WTC11 (cell line): ENCODE measurements at regions not wholly inside any gene's neighbourhood (a gene's known extent, or its start where the extent isn't known, plus 50 kb on each side); places are given as distances from the start of the nearest gene placed in this dataset.
"Not testable (repeated sequence)": the region's sequence is repeated elsewhere in the genome, so short reads cannot be mapped to it uniquely, and the experiment has no call there.

Experiments used
- ATAC-seq: fragments of 200-7000 bp; cut with Tn5 transposase; 2 replicates; pipeline ENCODE4 v1.10.0; 2021; ENCODE audit warnings: mild to moderate bottlenecking, moderate library complexity
- CTCF ChIA-PET: fragments of 300-600 bp; sonication (Branson Sonifier 250); formaldehyde crosslinking; loops from one replicate; lab custom pipeline; 2021; ENCODE audit warnings: antibody characterized with exemption; lab: Charles Lee
- POLR2A ChIA-PET: fragments of 350-600 bp; sonication (Branson Sonifier 250); formaldehyde crosslinking; loops from one replicate; lab custom pipeline; 2021; ENCODE audit warnings: antibody characterized with exemption; lab: Charles Lee
- DNase-seq: peaks from one replicate; pipeline ENCODE4 v3.0.0; 2021; ENCODE audit warnings: low spot score
- H3K27ac Mint-ChIP-seq: 2 replicates; pipeline ENCODE4 v1.8.0; 2021; ENCODE audit warnings: mixed read lengths
- H3K27me3 Mint-ChIP-seq: 2 replicates; pipeline ENCODE4 v1.8.0; 2021; ENCODE audit warnings: low read depth, mild to moderate bottlenecking, moderate library complexity, mixed read lengths
- H3K36me3 Mint-ChIP-seq: 2 replicates; pipeline ENCODE4 v1.8.0; 2021; ENCODE audit warnings: mixed read lengths
- H3K4me1 Mint-ChIP-seq: 2 replicates; pipeline ENCODE4 v1.8.0; 2022; ENCODE audit warnings: mixed read lengths
- H3K4me3 Mint-ChIP-seq: 2 replicates; pipeline ENCODE4 v1.8.0; 2021; ENCODE audit warnings: mild to moderate bottlenecking, moderate library complexity, mixed read lengths
- H3K9me3 Mint-ChIP-seq: 2 replicates; pipeline ENCODE4 v1.8.0; 2021; ENCODE audit warnings: mixed read lengths
- AFF4 ChIP-seq: sonication (generic); formaldehyde crosslinking; IDR thresholded peaks from 2 replicates; pipeline ENCODE4 v1.8.1; 2023; ENCODE audit warnings: mild to moderate bottlenecking, missing genetic modification reagents, borderline replicate concordance
- ATF6 ChIP-seq: sonication (generic); formaldehyde crosslinking; IDR thresholded peaks from 2 replicates; pipeline ENCODE4 v1.8.1; 2023; ENCODE audit warnings: mild to moderate bottlenecking, missing genetic modification reagents
- E2F5 ChIP-seq: sonication (generic); formaldehyde crosslinking; IDR thresholded peaks from 2 replicates; pipeline ENCODE4 v1.8.1; 2022; ENCODE audit warnings: mild to moderate bottlenecking, moderate library complexity, missing genetic modification reagents
- KAT7 ChIP-seq: sonication (generic); formaldehyde crosslinking; IDR thresholded peaks from 2 replicates; pipeline ENCODE4 v1.8.1; 2023; ENCODE audit warnings: missing genetic modification reagents, mild to moderate bottlenecking, borderline replicate concordance
- NR1H2 ChIP-seq: sonication (generic); formaldehyde crosslinking; IDR thresholded peaks from 2 replicates; pipeline ENCODE4 v1.9.0; 2021; ENCODE audit warnings: mild to moderate bottlenecking, moderate library complexity, missing genetic modification reagents
- PRRX2 ChIP-seq: fragments of 250-450 bp; sonication (Bioruptor Pico); IDR thresholded peaks from 2 replicates; pipeline ENCODE4 v1.8.0; 2021; ENCODE audit warnings: mild to moderate bottlenecking
- SMAD4 ChIP-seq: sonication (generic); formaldehyde crosslinking; IDR thresholded peaks from 2 replicates; pipeline ENCODE4 v1.8.0; 2022; ENCODE audit warnings: mild to moderate bottlenecking, missing genetic modification reagents
- SOX15 ChIP-seq: fragments of 250-450 bp; sonication (Bioruptor Pico); IDR thresholded peaks from 2 replicates; pipeline ENCODE4 v1.9.0; 2021; ENCODE audit warnings: mild to moderate bottlenecking
- TP53 ChIP-seq: sonication (generic); formaldehyde crosslinking; IDR thresholded peaks from 2 replicates; pipeline ENCODE4 v1.8.1; 2023; ENCODE audit warnings: mild to moderate bottlenecking, missing genetic modification reagents
- ZNF232 ChIP-seq: sonication (generic); formaldehyde crosslinking; IDR thresholded peaks from 2 replicates; pipeline ENCODE4 v1.8.0; 2022; ENCODE audit warnings: mild to moderate bottlenecking, missing genetic modification reagents
- ZNF396 ChIP-seq: fragments of 250-450 bp; sonication (Bioruptor Pico); IDR thresholded peaks from 2 replicates; pipeline ENCODE4 v1.8.0; 2021; ENCODE audit warnings: mild to moderate bottlenecking, moderate library complexity, borderline replicate concordance
- ZNF512 ChIP-seq: sonication (generic); formaldehyde crosslinking; IDR thresholded peaks from 2 replicates; pipeline ENCODE4 v1.8.1; 2022; ENCODE audit warnings: missing genetic modification reagents, borderline replicate concordance
- ZNF532 ChIP-seq: fragments of 250-450 bp; sonication (Bioruptor Pico); IDR thresholded peaks from 2 replicates; pipeline ENCODE4 v1.9.0; 2021; ENCODE audit warnings: mild to moderate bottlenecking, borderline replicate concordance

GRCh38 chr4:14419516-14419915 is 582.8 kb upstream of the CPEB2 start:
- peaks cover 22% of the 10 kb centered on the region for H3K4me1 Mint-ChIP-seq
- no peaks in the 10 kb centered on the region for H3K27me3 Mint-ChIP-seq
- no peak overlapping the region for H3K4me3 Mint-ChIP-seq
- peaks cover 28% of the 10 kb centered on the region for H3K9me3 Mint-ChIP-seq
- no peak for ATAC-seq
- no peak overlapping the region for H3K27ac Mint-ChIP-seq
- no peak for TF ChIP-seq E2F5
- no peak for TF ChIP-seq SMAD4
- TF ChIP-seq ZNF512 (CRISPR knock-in tag), result no peak
- TF ChIP-seq ZNF532 (CRISPR knock-in tag), result no peak
- TF ChIP-seq KAT7 (CRISPR knock-in tag), result no peak
- no peak for TF ChIP-seq ATF6 (CRISPR knock-in tag)
- no peak for TF ChIP-seq ZNF232
- TF ChIP-seq AFF4 (CRISPR knock-in tag), result no peak
- no peak for TF ChIP-seq PRRX2 (CRISPR knock-in tag)
- TF ChIP-seq TP53 (CRISPR knock-in tag), result no peak
- TF ChIP-seq ZNF396 (CRISPR knock-in tag), result no peak
- no peak for TF ChIP-seq SOX15
- no peak for TF ChIP-seq NR1H2 (CRISPR knock-in tag)
- TF ChIP-seq, all 79 proteins: peak for 0
- no peak for DNase-seq
- CTCF ChIA-PET, result interaction anchor here (0.5 kb wide), 1 partner anchor 16 kb away, joined by 4 read pairs; no protein-coding TSS in a partner anchor
- POLR2A ChIA-PET, result interaction anchor here (0.6 kb wide), 1 partner anchor 686 kb away, joined by 4 read pairs; no protein-coding TSS in a partner anchor
- no peaks in the 10 kb centered on the region; the same call in none of the 2 replicates for H3K36me3 Mint-ChIP-seq

- peaks cover 55% of the 10 kb centered on the region for H3K9me3 Mint-ChIP-seq
- H3K27ac Mint-ChIP-seq, H3K4me3 Mint-ChIP-seq, ATAC-seq, CTCF ChIA-PET, H3K27me3 Mint-ChIP-seq, DNase-seq, POLR2A ChIA-PET, H3K4me1 Mint-ChIP-seq: not testable (repeated sequence)
- peaks cover 33% of the 10 kb centered on the region for H3K36me3 Mint-ChIP-seq
Measured at GRCh38 chr4:14426297-14426696, 576.0 kb upstream of the CPEB2 start.
